ENCODE measurements at regions not wholly inside any gene's neighbourhood (a gene's known extent, or its start where the extent isn't known, plus 50 kb on each side); places are given as distances from the start of the nearest gene placed in this dataset.

DNA sequence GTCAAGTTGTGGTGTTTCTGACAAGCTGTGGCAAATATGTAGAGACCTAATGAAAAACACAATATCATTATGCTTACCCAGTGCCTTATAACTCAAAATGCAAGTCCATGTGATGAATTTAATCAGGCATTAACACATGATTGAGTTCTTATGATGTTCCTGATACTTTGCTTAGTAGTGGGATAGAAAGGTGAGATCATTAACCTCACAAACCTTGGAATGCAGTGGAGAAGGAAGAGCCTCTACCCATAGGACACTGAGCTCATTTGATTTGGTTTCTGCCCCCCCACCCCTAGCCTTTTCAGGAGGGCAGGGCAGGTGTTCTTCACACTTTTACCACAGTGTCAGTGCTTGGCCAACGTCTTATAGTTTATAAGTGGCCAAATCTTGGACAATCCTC lies 683.6 kb upstream of the CPEB2 start:
- ChIA-PET POLR2A (no interaction called here), CTCF (no interaction called here)
- Histone ChIP-seq H3K9me3 (ENCODE audit: control insufficient read depth, insufficient read depth, low read length) (no peaks in the 10 kb centered on the region), H3K27ac (ENCODE audit: low read depth, low read length) (no peak overlapping the region), H3K4me3 (ENCODE audit: low read depth, low read length) (no peak overlapping the region), H3K27me3 (ENCODE audit: control insufficient read depth, insufficient read depth, low read length) (no peaks in the 10 kb centered on the region)
- no peak for DNase-seq (ENCODE audit: low read depth, low spot score)
- TF ChIP-seq, protein P1, sequence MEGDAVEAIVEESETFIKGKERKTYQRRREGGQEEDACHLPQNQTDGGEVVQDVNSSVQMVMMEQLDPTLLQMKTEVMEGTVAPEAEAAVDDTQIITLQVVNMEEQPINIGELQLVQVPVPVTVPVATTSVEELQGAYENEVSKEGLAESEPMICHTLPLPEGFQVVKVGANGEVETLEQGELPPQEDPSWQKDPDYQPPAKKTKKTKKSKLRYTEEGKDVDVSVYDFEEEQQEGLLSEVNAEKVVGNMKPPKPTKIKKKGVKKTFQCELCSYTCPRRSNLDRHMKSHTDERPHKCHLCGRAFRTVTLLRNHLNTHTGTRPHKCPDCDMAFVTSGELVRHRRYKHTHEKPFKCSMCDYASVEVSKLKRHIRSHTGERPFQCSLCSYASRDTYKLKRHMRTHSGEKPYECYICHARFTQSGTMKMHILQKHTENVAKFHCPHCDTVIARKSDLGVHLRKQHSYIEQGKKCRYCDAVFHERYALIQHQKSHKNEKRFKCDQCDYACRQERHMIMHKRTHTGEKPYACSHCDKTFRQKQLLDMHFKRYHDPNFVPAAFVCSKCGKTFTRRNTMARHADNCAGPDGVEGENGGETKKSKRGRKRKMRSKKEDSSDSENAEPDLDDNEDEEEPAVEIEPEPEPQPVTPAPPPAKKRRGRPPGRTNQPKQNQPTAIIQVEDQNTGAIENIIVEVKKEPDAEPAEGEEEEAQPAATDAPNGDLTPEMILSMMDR (IDR thresholded peaks at IDR 0.05; ENCODE audit: low read depth, low read length): no peak

DNA sequence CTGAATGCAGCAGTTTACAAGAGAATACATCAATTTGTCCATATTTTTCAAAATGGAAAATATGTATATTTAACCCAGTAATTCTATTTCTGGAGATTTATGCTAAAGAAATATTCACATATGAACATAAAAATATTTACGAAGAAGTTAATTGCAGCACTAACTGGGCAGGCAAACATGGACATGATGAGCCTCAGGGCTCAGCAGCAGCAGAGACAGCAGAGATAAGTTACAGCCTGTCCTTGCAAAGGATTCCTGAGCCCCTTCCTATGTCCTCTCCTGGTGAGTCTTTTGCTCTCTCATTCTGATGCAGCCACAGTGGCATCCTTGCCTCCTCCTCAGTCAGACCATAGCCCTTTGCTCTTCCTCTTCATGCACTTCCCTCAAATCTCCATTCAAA lies 680.6 kb upstream of the CPEB2 start:
- no peak for DNase-seq (ENCODE audit: low read depth, low spot score)
- ChIA-PET POLR2A (no interaction called here), CTCF (no interaction called here)
- TF ChIP-seq, protein P1 (IDR thresholded peaks at IDR 0.05; ENCODE audit: low read depth, low read length): no peak
- Histone ChIP-seq H3K9me3 (ENCODE audit: control insufficient read depth, insufficient read depth, low read length) (no peaks in the 10 kb centered on the region), H3K27ac (ENCODE audit: low read depth, low read length) (no peak overlapping the region), H3K4me3 (ENCODE audit: low read depth, low read length) (no peak overlapping the region), H3K27me3 (ENCODE audit: control insufficient read depth, insufficient read depth, low read length) (no peaks in the 10 kb centered on the region)

DNA sequence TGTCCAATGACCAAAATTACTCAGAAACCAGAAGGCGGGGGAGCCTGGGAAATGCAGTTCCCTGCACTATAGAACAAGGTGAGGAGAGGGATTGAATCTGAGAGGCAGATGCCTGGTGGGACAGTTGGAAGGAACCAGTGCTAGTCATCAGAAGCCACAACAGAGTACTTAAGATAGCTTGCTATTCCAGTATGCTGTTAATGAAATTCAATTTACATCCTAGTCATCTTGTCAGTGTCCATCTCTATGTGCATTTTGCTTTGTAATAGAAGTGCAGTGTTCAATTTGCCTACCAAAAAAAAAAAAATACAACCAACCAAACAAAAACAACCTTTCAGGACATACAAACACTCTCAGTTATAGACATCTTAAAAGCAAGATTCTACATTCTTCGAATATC lies 679.1 kb upstream of the CPEB2 start:
- ChIA-PET POLR2A (no interaction called here), CTCF (interaction anchor here (0.7 kb wide), 1 partner anchor 27 kb away, joined by 3 read pairs; no protein-coding TSS in a partner anchor)
- no peak overlapping the region for H3K4me3 ChIP-seq (ENCODE audit: low read depth, low read length)
- TF ChIP-seq, protein P1 (IDR thresholded peaks at IDR 0.05; ENCODE audit: low read depth, low read length): no peak
- no peaks in the 10 kb centered on the region for H3K9me3 ChIP-seq (ENCODE audit: control insufficient read depth, insufficient read depth, low read length)
- H3K27ac ChIP-seq (ENCODE audit: low read depth, low read length): no peak overlapping the region
- DNase-seq (ENCODE audit: low read depth, low spot score): no peak
- H3K27me3 ChIP-seq (ENCODE audit: control insufficient read depth, insufficient read depth, low read length): no peaks in the 10 kb centered on the region

DNA sequence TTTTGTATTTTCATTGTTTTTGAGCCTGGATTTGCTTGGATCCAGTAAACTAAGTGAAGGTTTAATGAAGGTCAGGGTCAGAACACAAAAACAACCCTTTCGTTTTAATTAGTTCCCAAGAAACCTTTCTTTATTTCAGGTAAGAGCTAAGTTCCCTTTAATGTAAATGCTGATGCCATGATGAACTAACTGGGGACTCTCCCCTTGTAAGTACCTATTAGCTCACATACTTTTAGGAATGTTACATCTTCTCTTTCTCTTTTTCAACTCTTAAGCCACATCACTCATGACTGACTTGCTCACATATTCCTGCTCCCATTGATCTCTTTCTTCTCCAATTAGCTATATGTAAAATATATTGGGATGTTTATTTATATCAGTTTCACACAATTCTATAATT lies 673.1 kb upstream of the CPEB2 start:
- no peak for DNase-seq (ENCODE audit: low read depth, low spot score)
- TF ChIP-seq, protein P1 (IDR thresholded peaks at IDR 0.05; ENCODE audit: low read depth, low read length): no peak

DNA sequence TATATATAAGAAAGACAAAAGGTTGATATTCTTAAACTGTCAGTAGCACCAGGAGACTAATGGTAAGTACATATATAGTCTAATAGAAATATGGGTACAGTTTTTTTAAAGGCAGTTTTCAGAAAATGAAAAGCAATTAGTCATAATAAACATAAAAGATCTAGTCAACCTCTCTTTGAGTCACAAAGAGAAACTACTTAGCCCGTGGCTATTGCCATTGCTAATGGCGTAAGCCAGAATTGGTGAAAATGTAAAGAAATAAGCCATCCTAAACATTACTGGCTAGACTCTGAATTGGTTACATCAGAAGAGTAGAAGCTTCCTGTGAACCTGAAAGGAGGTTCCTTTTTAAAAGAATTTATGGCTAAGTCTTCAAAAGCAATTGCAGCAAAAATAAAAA lies 668.7 kb upstream of the CPEB2 start:
- no peak for DNase-seq (ENCODE audit: low read depth, low spot score)
- no peak overlapping the region for H3K27ac ChIP-seq (ENCODE audit: low read depth, low read length)
- 0 out of 2 replicates have a peak, but pooled peaks cover 2% of the 10 kb centered on the region for H3K9me3 ChIP-seq (ENCODE audit: control insufficient read depth, insufficient read depth, low read length)
- H3K27me3 ChIP-seq (ENCODE audit: control insufficient read depth, insufficient read depth, low read length): no peaks in the 10 kb centered on the region
- no peak overlapping the region for H3K4me3 ChIP-seq (ENCODE audit: low read depth, low read length)
- ChIA-PET CTCF (no interaction called here), POLR2A (no interaction called here)
- TF ChIP-seq, protein P1 (IDR thresholded peaks at IDR 0.05; ENCODE audit: low read depth, low read length): no peak

More for the DNA sequence above, 673.1 kb upstream of the CPEB2 start:
- H3K4me3 ChIP-seq (ENCODE audit: low read depth, low read length): no peak overlapping the region
- ChIA-PET CTCF (no interaction called here), POLR2A (no interaction called here)
- H3K9me3 ChIP-seq (ENCODE audit: control insufficient read depth, insufficient read depth, low read length): no peaks in the 10 kb centered on the region
- H3K27me3 ChIP-seq (ENCODE audit: control insufficient read depth, insufficient read depth, low read length): no peaks in the 10 kb centered on the region
- no peak overlapping the region for H3K27ac ChIP-seq (ENCODE audit: low read depth, low read length)
